NCI-H526 treated with DMSO at 0.1 percent for 48 hours (cell line): ENCODE measurements at regions not wholly inside any gene's neighbourhood (a gene's known extent, or its start where the extent isn't known, plus 50 kb on each side); places are given as distances from the start of the nearest gene placed in this dataset.
"Not testable (repeated sequence)": the region's sequence is repeated elsewhere in the genome, so short reads cannot be mapped to it uniquely, and the experiment has no call there.

Experiments used
- DNase-seq: peaks from one replicate; lab custom pipeline; 2025; lab: John Stamatoyannopoulos, UW

- DNase-seq, result no peak
Observed at GRCh38 chr3:153615863-153616262, 453.8 kb downstream of the RAP2B start.

- no peak for DNase-seq
Observed at GRCh38 chr3:153617463-153617862, 455.4 kb downstream of the RAP2B start.

GRCh38 chr3:153618176-153618575, 456.1 kb downstream of the RAP2B start:
- no peak for DNase-seq

GRCh38 chr3:153619268-153619667, 457.2 kb downstream of the RAP2B start:
- peak; percentile 17 for DNase-seq

- no peak for DNase-seq
Observed at GRCh38 chr3:153621953-153622352, 459.9 kb downstream of the RAP2B start.

GRCh38 chr3:153623834-153624233, 461.8 kb downstream of the RAP2B start:
- DNase-seq, result no peak

- DNase-seq, result no peak
Observed at GRCh38 chr3:153624310-153625030, 462.4 kb downstream of the RAP2B start.

GRCh38 chr3:153625506-153625905, 463.5 kb downstream of the RAP2B start:
- DNase-seq, result no peak

GRCh38 chr3:153626158-153626557, 464.1 kb downstream of the RAP2B start:
- DNase-seq, result no peak

GRCh38 chr3:153628591-153628990, 466.6 kb downstream of the RAP2B start:
- no peak for DNase-seq

GRCh38 chr3:153629148-153629547, 467.1 kb downstream of the RAP2B start:
- DNase-seq, result no peak

- DNase-seq, result no peak
Observed at GRCh38 chr3:153631102-153631501, 469.1 kb downstream of the RAP2B start.

GRCh38 chr3:153631664-153632063, 469.6 kb downstream of the RAP2B start:
- DNase-seq, result no peak

- DNase-seq, result no peak
Observed at GRCh38 chr3:153633407-153633806, 471.4 kb downstream of the RAP2B start.

GRCh38 chr3:153634683-153635082, 472.7 kb downstream of the RAP2B start:
- no peak for DNase-seq

GRCh38 chr3:153639631-153640030, 477.6 kb downstream of the RAP2B start:
- no peak for DNase-seq

- DNase-seq, result no peak
Observed at GRCh38 chr3:153640689-153641665, 479.0 kb downstream of the RAP2B start.

GRCh38 chr3:153642576-153642975, 478.6 kb upstream of the ARHGEF26 start:
- not testable (repeated sequence) for DNase-seq

- not testable (repeated sequence) for DNase-seq
Observed at GRCh38 chr3:153643471-153643870, 477.7 kb upstream of the ARHGEF26 start.

- no peak for DNase-seq
Observed at GRCh38 chr3:153649286-153649839, 471.8 kb upstream of the ARHGEF26 start.

- no peak for DNase-seq
Observed at GRCh38 chr3:153652076-153652475, 469.1 kb upstream of the ARHGEF26 start.

GRCh38 chr3:153657046-153657445, 464.1 kb upstream of the ARHGEF26 start:
- DNase-seq, result no peak

GRCh38 chr3:153657461-153657860, 463.7 kb upstream of the ARHGEF26 start:
- no peak for DNase-seq
